Urinary bladder (tissue), 3 donors: ENCODE measurements at regions not wholly inside any gene's neighbourhood (a gene's known extent, or its start where the extent isn't known, plus 50 kb on each side); places are given as distances from the start of the nearest gene placed in this dataset.
"Not testable (repeated sequence)": the region's sequence is repeated elsewhere in the genome, so short reads cannot be mapped to it uniquely, and the experiment has no call there.

ENCODE experiments used
- DNase-seq: peaks from one replicate; pipeline ENCODE4 v3.0.0-alpha.2; 2015; ENCODE audit errors: extremely low spot score
- H3K27ac ChIP-seq: one replicate; pipeline ENCODE4 v1.5.1; 2013; ENCODE audit warnings: low read depth, mild to moderate bottlenecking, moderate library complexity
- H3K36me3 ChIP-seq: one replicate; pipeline ENCODE4 v1.6.1; 2013; ENCODE audit warnings: mild to moderate bottlenecking, moderate library complexity; ENCODE audit not compliant: insufficient read depth
- H3K4me1 ChIP-seq: one replicate; pipeline ENCODE4 v1.6.1; 2013; ENCODE audit warnings: mild to moderate bottlenecking, moderate library complexity; ENCODE audit not compliant: insufficient read depth
- H3K4me3 ChIP-seq: one replicate; pipeline ENCODE4 v1.5.1; 2013; ENCODE audit warnings: low read depth, low read length
- WGBS: extraction: QIAGEN DNeasy Blood & Tissue Kit; methylation state at CpG from one replicate; pipeline ENCODE4 v1.1.7; 2013; 5-methylcytosine and 5-hydroxymethylcytosine counted together
- donor health status: healthy with polysubstance abuse.
- donor health status: healthy.

DNA sequence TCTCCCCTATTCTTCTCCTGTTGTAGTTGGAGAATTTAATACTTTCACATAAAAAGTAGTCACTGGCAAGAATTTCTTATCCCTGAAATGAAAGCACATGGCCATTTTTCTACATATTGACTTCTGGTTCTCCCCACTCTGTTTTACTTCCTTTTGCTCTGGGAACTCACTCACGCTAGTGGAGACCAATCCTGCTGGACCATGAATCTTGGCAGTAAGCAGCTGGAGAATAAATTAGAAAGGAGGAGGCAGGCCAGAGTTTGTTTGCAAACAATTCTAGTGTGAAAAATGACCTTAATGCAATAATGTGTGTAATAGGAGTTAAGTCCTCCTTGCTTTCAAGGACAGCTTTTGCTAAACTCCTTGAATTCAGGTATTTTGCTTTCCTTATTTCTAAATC lies 412.3 kb upstream of the CHORDC1 start:
- 69% methylated on average over 1 of the region's 1 CpG for WGBS
- Histone ChIP-seq H3K36me3 (no peaks in the 10 kb centered on the region), H3K27ac (no peak overlapping the region), H3K4me1 (no peaks in the 10 kb centered on the region), H3K4me3 (no peak overlapping the region)
- no peak for DNase-seq

DNA sequence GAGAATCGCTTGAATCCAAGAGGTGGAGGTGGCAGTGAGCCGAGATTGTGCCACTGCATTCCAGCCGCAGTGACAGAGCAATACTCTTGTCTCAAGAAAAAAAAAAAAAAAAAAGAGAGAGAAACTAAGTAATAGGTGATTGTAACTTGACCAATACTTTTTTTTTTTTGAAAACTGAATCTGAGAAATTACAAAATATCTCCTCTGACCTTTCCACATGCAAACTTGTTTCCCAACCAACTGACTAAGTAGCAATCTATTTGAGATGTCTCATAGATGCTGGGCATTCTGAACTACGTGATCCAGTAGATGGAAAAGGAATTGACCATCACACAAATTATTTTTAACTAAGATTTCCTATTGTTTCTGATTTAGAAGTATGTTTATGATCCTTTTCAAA lies 407.3 kb upstream of the CHORDC1 start:
- H3K36me3 ChIP-seq = no peaks in the 10 kb centered on the region

GRCh38 chr11:90629229-90629806 lies 406.5 kb upstream of the CHORDC1 start:
- Histone ChIP-seq H3K36me3 (no peaks in the 10 kb centered on the region), H3K27ac (no peak overlapping the region), H3K4me1 (no peaks in the 10 kb centered on the region), H3K4me3 (no peak overlapping the region)
- no peak for DNase-seq
- 82% methylated on average over 4 of the region's 4 CpGs for WGBS

More for the DNA sequence above, 407.3 kb upstream of the CHORDC1 start:
- 93% methylated on average over 4 of the region's 4 CpGs for WGBS
- no peak overlapping the region for H3K4me3 ChIP-seq
- DNase-seq = no peak
- H3K4me1 ChIP-seq = no peaks in the 10 kb centered on the region
- H3K27ac ChIP-seq = no peak overlapping the region

DNA sequence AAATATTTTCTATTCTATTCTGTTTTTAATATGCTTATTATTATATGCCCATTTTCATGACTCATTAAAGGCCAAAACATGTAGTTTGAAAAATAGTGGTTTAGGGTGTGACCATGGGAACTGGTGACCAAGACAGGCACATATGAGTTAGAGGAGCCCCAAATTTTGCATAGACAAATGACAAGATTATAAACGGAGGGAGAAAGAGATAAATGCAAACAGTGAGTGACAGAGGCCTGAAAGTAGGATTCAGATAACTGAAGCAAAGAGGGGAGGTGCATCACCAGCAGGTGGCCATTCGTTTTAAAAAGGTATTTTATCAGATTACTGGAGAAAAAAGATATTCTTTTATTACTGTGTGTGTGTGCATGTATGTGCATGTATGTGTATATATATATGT lies 391.5 kb upstream of the CHORDC1 start:
- 75% methylated on average over 2 of the region's 2 CpGs for WGBS

GRCh38 chr11:90613037-90613436 lies 390.2 kb upstream of the CHORDC1 start:
- not testable (repeated sequence) for H3K4me3 ChIP-seq, H3K27ac ChIP-seq, H3K4me1 ChIP-seq, DNase-seq, H3K36me3 ChIP-seq
- 85% methylated on average over 4 of the region's 4 CpGs for WGBS

More for the DNA sequence above, 391.5 kb upstream of the CHORDC1 start:
- Histone ChIP-seq H3K4me3 (no peak overlapping the region), H3K27ac (no peak overlapping the region), H3K4me1 (no peaks in the 10 kb centered on the region), H3K36me3 (no peaks in the 10 kb centered on the region)
- DNase-seq = no peak

- Histone ChIP-seq H3K4me1 (no peaks in the 10 kb centered on the region), H3K36me3 (no peaks in the 10 kb centered on the region), H3K4me3 (no peak overlapping the region), H3K27ac (no peak overlapping the region)
- 81% methylated on average over 1 of the region's 1 CpG for WGBS
- no peak for DNase-seq
Measured at GRCh38 chr11:90606721-90607120, 383.9 kb upstream of the CHORDC1 start.

GRCh38 chr11:90601261-90601660 lies 378.4 kb upstream of the CHORDC1 start:
- 58% methylated on average over 1 of the region's 1 CpG for WGBS

GRCh38 chr11:90594658-90595057 lies 371.8 kb upstream of the CHORDC1 start:
- no peaks in the 10 kb centered on the region for H3K4me1 ChIP-seq
- H3K27ac ChIP-seq = no peak overlapping the region
- DNase-seq = no peak
- WGBS = 65% methylated on average over 1 of the region's 1 CpG
- H3K36me3 ChIP-seq = no peaks in the 10 kb centered on the region
- no peak overlapping the region for H3K4me3 ChIP-seq

More at GRCh38 chr11:90601261-90601660, 378.4 kb upstream of the CHORDC1 start:
- H3K4me3 ChIP-seq = no peak overlapping the region
- no peaks in the 10 kb centered on the region for H3K4me1 ChIP-seq
- H3K27ac ChIP-seq = no peak overlapping the region
- no peaks in the 10 kb centered on the region for H3K36me3 ChIP-seq
- no peak for DNase-seq

DNA sequence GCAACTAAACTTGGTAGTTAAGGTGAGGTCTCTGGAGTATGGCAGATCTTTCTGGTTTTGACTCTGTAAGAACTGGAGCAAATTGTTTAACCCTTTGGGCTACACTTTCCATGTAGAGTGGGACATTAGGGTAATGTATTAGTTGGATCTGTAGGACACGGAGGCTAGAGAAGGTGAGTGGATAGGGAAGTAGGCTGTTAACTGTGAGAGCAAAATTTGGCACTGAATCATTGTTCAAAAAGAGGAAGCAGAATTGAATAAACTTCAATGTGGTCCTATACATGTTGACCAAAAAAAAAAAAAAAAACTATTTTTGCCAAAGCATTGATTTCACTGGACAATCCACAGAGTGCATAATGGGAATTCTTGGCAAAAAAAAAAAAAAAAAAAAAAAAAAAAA lies 370.2 kb upstream of the CHORDC1 start:
- WGBS = 74% methylated on average over 1 of the region's 1 CpG
- Histone ChIP-seq H3K36me3 (no peaks in the 10 kb centered on the region), H3K4me1 (no peaks in the 10 kb centered on the region), H3K27ac (no peak overlapping the region), H3K4me3 (no peak overlapping the region)
- no peak for DNase-seq

- no peak overlapping the region for H3K27ac ChIP-seq
- 95% methylated on average over 1 of the region's 1 CpG for WGBS
- DNase-seq = no peak
- H3K36me3 ChIP-seq = no peaks in the 10 kb centered on the region
- H3K4me3 ChIP-seq = no peak overlapping the region
- no peaks in the 10 kb centered on the region for H3K4me1 ChIP-seq
Measured at GRCh38 chr11:90590286-90590685, 367.4 kb upstream of the CHORDC1 start.

GRCh38 chr11:90589735-90590134 lies 366.9 kb upstream of the CHORDC1 start:
- Histone ChIP-seq H3K36me3 (no peaks in the 10 kb centered on the region), H3K27ac (no peak overlapping the region), H3K4me1 (no peaks in the 10 kb centered on the region), H3K4me3 (no peak overlapping the region)
- WGBS = 83% methylated on average over 2 of the region's 2 CpGs
- no peak for DNase-seq

DNA sequence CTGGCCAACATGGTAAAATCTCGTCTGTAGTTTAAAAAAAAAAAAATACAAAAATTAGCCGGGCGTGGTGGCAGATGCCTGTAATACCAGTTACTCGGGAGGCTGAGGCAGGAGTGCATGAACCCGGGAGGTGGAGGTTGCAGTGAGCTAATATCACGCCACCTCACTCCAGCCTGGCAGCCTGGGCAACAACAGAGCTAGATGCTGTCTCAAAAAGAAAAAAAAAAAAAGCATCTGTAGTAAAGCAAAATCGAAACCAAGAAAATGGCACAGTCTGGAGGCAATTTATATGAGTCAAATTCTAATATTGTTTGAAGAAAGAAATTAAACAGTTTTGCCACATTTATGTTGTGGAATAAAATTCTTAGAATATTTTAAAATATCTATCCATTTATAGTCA lies 365.0 kb upstream of the CHORDC1 start:
- H3K4me3 ChIP-seq = no peak overlapping the region
- no peak overlapping the region for H3K27ac ChIP-seq
- 78% methylated on average over 7 of the region's 7 CpGs for WGBS
- H3K36me3 ChIP-seq = no peaks in the 10 kb centered on the region
- DNase-seq = no peak
- H3K4me1 ChIP-seq = no peaks in the 10 kb centered on the region

DNA sequence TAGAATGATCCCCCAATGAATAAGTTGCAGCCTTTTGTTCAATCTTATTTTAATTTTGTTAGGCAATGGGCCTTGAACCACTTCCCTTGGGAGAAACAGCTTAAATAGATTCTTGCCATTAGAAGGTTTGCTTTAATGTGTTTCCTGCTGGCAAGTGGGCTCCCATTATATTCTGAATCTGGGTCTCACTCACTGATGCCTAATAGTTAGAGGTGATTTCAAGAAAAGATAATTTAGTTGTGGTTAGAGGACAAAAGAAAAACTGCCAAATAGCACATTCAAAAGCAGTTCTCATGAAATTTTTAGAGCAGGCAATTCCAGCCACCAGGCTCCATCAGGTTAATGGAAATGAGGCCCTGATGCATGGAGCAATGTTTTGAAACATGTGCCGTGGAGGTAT lies 362.6 kb upstream of the CHORDC1 start:
- no peaks in the 10 kb centered on the region for H3K36me3 ChIP-seq
- no peak overlapping the region for H3K27ac ChIP-seq
- WGBS = 94% methylated on average over 1 of the region's 1 CpG
- no peaks in the 10 kb centered on the region for H3K4me1 ChIP-seq
- no peak for DNase-seq
- no peak overlapping the region for H3K4me3 ChIP-seq

- H3K4me1 ChIP-seq, H3K36me3 ChIP-seq, H3K4me3 ChIP-seq, DNase-seq, H3K27ac ChIP-seq: not testable (repeated sequence)
- 73% methylated on average over 7 of the region's 7 CpGs for WGBS
Measured at GRCh38 chr11:90582999-90583398, 360.1 kb upstream of the CHORDC1 start.

- no peaks in the 10 kb centered on the region for H3K4me1 ChIP-seq
Measured at GRCh38 chr11:90564531-90564930, 341.7 kb upstream of the CHORDC1 start.

More at GRCh38 chr11:90564531-90564930, 341.7 kb upstream of the CHORDC1 start:
- no peak overlapping the region for H3K4me3 ChIP-seq
- 85% methylated on average over 1 of the region's 1 CpG for WGBS
- no peak overlapping the region for H3K27ac ChIP-seq
- no peaks in the 10 kb centered on the region for H3K36me3 ChIP-seq
- DNase-seq = no peak
